Spleen (tissue), 7 donors: ENCODE measurements at regions not wholly inside any gene's neighbourhood (a gene's known extent, or its start where the extent isn't known, plus 50 kb on each side); places are given as distances from the start of the nearest gene placed in this dataset.

Experiments
- POLR2A ChIP-seq, 3 donors: fragments of 450-650 bp; IDR thresholded peaks; one replicate each; pipeline ENCODE4 v1.5.1; 2017; ENCODE audit warnings: antibody characterized with exemption in 3 of 3, mild to moderate bottlenecking in 1 of 3
- POLR2AphosphoS5 ChIP-seq, 3 donors: sonication (generic); formaldehyde crosslinking; IDR thresholded peaks; one replicate each; pipeline ENCODE4 v1.5.1; 2017; ENCODE audit warnings: antibody characterized with exemption in 3 of 3
- TF ChIP-seq, protein P1 (sequence below), 11 experiments: fragments of 200-600 bp in 7 of 11; fragments of 450-650 bp in 4 of 11; sonication (generic) in 4 of 11; IDR thresholded peaks in 8 of 11; conservative IDR thresholded peaks in 3 of 11; 1 replicate in 7 of 11; 2 replicates in 4 of 11; pipeline versions ENCODE4 v1.4.0 to v1.8.0; 2016 to 2021; ENCODE audit warnings: antibody characterized with exemption in 11 of 11, inconsistent platforms in 4 of 11, mild to moderate bottlenecking in 1 of 11
- donor health status: DM: no; HTN: no; CAD: no; lungs with moderate emphysema.
- donor health status: DM: no; HTN: no; CAD: no.
- donor health status: DM: no; HTN: no; CAD: no.

GRCh38 chr3:54004335-54004734 is 112.7 kb upstream of the SELENOK start:
- TF ChIP-seq, protein P1, sequence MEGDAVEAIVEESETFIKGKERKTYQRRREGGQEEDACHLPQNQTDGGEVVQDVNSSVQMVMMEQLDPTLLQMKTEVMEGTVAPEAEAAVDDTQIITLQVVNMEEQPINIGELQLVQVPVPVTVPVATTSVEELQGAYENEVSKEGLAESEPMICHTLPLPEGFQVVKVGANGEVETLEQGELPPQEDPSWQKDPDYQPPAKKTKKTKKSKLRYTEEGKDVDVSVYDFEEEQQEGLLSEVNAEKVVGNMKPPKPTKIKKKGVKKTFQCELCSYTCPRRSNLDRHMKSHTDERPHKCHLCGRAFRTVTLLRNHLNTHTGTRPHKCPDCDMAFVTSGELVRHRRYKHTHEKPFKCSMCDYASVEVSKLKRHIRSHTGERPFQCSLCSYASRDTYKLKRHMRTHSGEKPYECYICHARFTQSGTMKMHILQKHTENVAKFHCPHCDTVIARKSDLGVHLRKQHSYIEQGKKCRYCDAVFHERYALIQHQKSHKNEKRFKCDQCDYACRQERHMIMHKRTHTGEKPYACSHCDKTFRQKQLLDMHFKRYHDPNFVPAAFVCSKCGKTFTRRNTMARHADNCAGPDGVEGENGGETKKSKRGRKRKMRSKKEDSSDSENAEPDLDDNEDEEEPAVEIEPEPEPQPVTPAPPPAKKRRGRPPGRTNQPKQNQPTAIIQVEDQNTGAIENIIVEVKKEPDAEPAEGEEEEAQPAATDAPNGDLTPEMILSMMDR (IDR thresholded peaks at IDR 0.05 in 8 of 11, conservative IDR thresholded peaks at IDR 0.05 in 3 of 11) = no peak
- no peak for TF ChIP-seq POLR2A (IDR thresholded peaks at IDR 0.05)
- no peak for TF ChIP-seq POLR2AphosphoS5 (IDR thresholded peaks at IDR 0.05)
